H1 (cell line): ENCODE measurements at regions not wholly inside any gene's neighbourhood (a gene's known extent, or its start where the extent isn't known, plus 50 kb on each side); places are given as distances from the start of the nearest gene placed in this dataset.

Experiments
- CTCF ChIA-PET: fragments of 300-600 bp; sonication (Branson Sonifier 250); formaldehyde crosslinking; loops from one replicate; lab custom pipeline; 2021; ENCODE audit not compliant: partially characterized antibody; lab: Charles Lee
- POLR2A ChIA-PET: fragments of 300-600 bp; sonication (Branson Sonifier 250); formaldehyde crosslinking; loops from one replicate; lab custom pipeline; 2021; ENCODE audit warnings: inconsistent platforms; ENCODE audit not compliant: partially characterized antibody; lab: Charles Lee
- DNase-seq, 2 experiments: peaks; one replicate each; pipeline versions ENCODE4 v3.0.0 to v3.0.0-alpha.2; 2010 to 2022; ENCODE audit warnings: low spot score in 2 of 2, low read depth in 1 of 2, mixed read lengths in 1 of 2
- FAIRE-seq: peaks from 2 replicates; lab custom pipeline; 2011; peaks lifted over from hg19 to GRCh38; lab: Jason Lieb, UNC
- H2AFZ ChIP-seq: 2 replicates; pipeline ENCODE4 v1.8.1; 2012; ENCODE audit warnings: low read length, inconsistent platforms
- H2AK5ac ChIP-seq: 2 replicates; pipeline ENCODE4 v1.6.1; 2013; ENCODE audit warnings: low read depth, low read length
- H2BK120ac ChIP-seq: replicated peaks from 2 replicates; pipeline ENCODE3; 2013; ENCODE audit warnings: low read depth, low read length, inconsistent platforms
- H2BK12ac ChIP-seq: 2 replicates; pipeline ENCODE4 v1.6.1; 2013; ENCODE audit warnings: low read depth, low read length
- H2BK15ac ChIP-seq: 2 replicates; pipeline ENCODE4 v1.6.1; 2013; ENCODE audit warnings: low read length
- H2BK20ac ChIP-seq: 2 replicates; pipeline ENCODE4 v1.6.1; 2013; ENCODE audit warnings: low read length
- H2BK5ac ChIP-seq: 2 replicates; pipeline ENCODE4 v1.6.1; 2013; ENCODE audit warnings: low read depth, low read length
- H3K14ac ChIP-seq: 2 replicates; pipeline ENCODE4 v1.6.1; 2013; ENCODE audit warnings: inconsistent platforms; ENCODE audit not compliant: insufficient read length
- H3K18ac ChIP-seq: 2 replicates; pipeline ENCODE4 v1.6.1; 2013; ENCODE audit warnings: low read length; ENCODE audit errors: extremely low read depth
- H3K23ac ChIP-seq: 2 replicates; pipeline ENCODE4 v1.6.1; 2013; ENCODE audit warnings: inconsistent platforms; ENCODE audit not compliant: insufficient read length
- H3K23me2 ChIP-seq: 2 replicates; pipeline ENCODE4 v1.6.1; 2013; ENCODE audit warnings: low read depth, low read length
- H3K27ac ChIP-seq: 2 replicates; pipeline ENCODE4 v1.6.1; 2011; ENCODE audit warnings: low read depth, low read length, inconsistent platforms
- H3K27me3 ChIP-seq, 4 experiments: replicated peaks in 1 of 4; 1 replicate in 1 of 4; 2 replicates in 3 of 4; pipeline versions ENCODE4 v1.6.1 to v1.8.1; 2011 to 2013; ENCODE audit warnings: low read length in 3 of 4, mild to moderate bottlenecking in 3 of 4, inconsistent platforms in 2 of 4, mixed read lengths in 2 of 4, moderate library complexity in 1 of 4; ENCODE audit not compliant: control insufficient read depth in 3 of 4, insufficient read depth in 3 of 4; ENCODE audit errors: extremely low read depth in 1 of 4
- H3K36me3 ChIP-seq, 4 experiments: 2 replicates each; pipeline versions ENCODE4 v1.6.1 to v1.8.1; 2011 to 2013; ENCODE audit warnings: mild to moderate bottlenecking in 4 of 4, low read length in 3 of 4, moderate library complexity in 2 of 4, control low read depth in 1 of 4, inconsistent platforms in 1 of 4; ENCODE audit not compliant: insufficient read depth in 4 of 4, control insufficient read depth in 2 of 4
- H3K4ac ChIP-seq: replicated peaks from 2 replicates; pipeline ENCODE3; 2013; ENCODE audit warnings: low read length, low read depth, mixed read lengths, inconsistent platforms; ENCODE audit not compliant: insufficient read length
- H3K4me1 ChIP-seq, 4 experiments: replicated peaks in 1 of 4; 1 replicate in 1 of 4; 2 replicates in 3 of 4; pipeline versions ENCODE4 v1.6.1 to v1.8.1; 2011 to 2013; ENCODE audit warnings: low read length in 3 of 4, inconsistent platforms in 2 of 4, mixed read lengths in 1 of 4; ENCODE audit not compliant: insufficient read depth in 4 of 4, control insufficient read depth in 3 of 4
- H3K4me2 ChIP-seq, 2 experiments: 2 replicates each; pipeline versions ENCODE4 v1.6.1 to v1.8.1; 2011 to 2013; ENCODE audit warnings: low read depth in 2 of 2, low read length in 2 of 2, control low read depth in 1 of 2, inconsistent platforms in 1 of 2, mild to moderate bottlenecking in 1 of 2; ENCODE audit not compliant: insufficient read depth in 1 of 2
- H3K4me3 ChIP-seq, 4 experiments: fragments of 200-600, 300-600 bp in 1 of 4; sonication (generic), shearing (Covaris generic), sonication (Bioruptor Twin) in 1 of 4; 2 replicates each; pipeline versions ENCODE4 v1.5.1 to v1.8.1; 2011 to 2016; ENCODE audit warnings: low read length in 4 of 4, low read depth in 3 of 4, control low read depth in 2 of 4, inconsistent platforms in 2 of 4, mild to moderate bottlenecking in 2 of 4, mixed read lengths in 1 of 4, moderate library complexity in 1 of 4; ENCODE audit not compliant: insufficient read depth in 2 of 4; ENCODE audit errors: extremely low read depth in 1 of 4
- H3K56ac ChIP-seq: replicated peaks from 2 replicates; pipeline ENCODE3; 2013; ENCODE audit warnings: low read depth, mild to moderate bottlenecking, mixed read lengths, low read length, inconsistent platforms; ENCODE audit not compliant: insufficient read length
- H3K79me1 ChIP-seq: 2 replicates; pipeline ENCODE4 v1.6.1; 2013; ENCODE audit warnings: low read depth, low read length, control low read depth
- H3K79me2 ChIP-seq, 2 experiments: 2 replicates each; pipeline versions ENCODE4 v1.6.1 to v1.8.1; 2012 to 2013; ENCODE audit warnings: low read length in 2 of 2, mild to moderate bottlenecking in 2 of 2, inconsistent platforms in 1 of 2; ENCODE audit not compliant: insufficient read depth in 2 of 2, control insufficient read depth in 1 of 2
- H3K9ac ChIP-seq, 4 experiments: replicated peaks in 1 of 4; 1 replicate in 1 of 4; 2 replicates in 3 of 4; pipeline versions ENCODE4 v1.6.1 to v1.8.1; 2011 to 2013; ENCODE audit warnings: low read depth in 3 of 4, low read length in 3 of 4, control low read depth in 2 of 4, mild to moderate bottlenecking in 2 of 4, moderate library complexity in 2 of 4, inconsistent platforms in 1 of 4; ENCODE audit errors: extremely low read depth in 1 of 4
- H3K9me3 ChIP-seq, 2 experiments: 2 replicates each; pipeline versions ENCODE4 v1.6.1 to v1.8.1; 2012 to 2013; ENCODE audit warnings: mild to moderate bottlenecking in 2 of 2, moderate library complexity in 2 of 2, control low read depth in 1 of 2, inconsistent platforms in 1 of 2, low read depth in 1 of 2, low read length in 1 of 2, mixed read lengths in 1 of 2; ENCODE audit not compliant: insufficient read depth in 2 of 2
- H4K20me1 ChIP-seq, 2 experiments: replicated peaks in 1 of 2; 2 replicates each; pipeline versions ENCODE3 to v1.8.1; 2011 to 2013; ENCODE audit warnings: inconsistent platforms in 2 of 2, low read length in 2 of 2, mild to moderate bottlenecking in 1 of 2; ENCODE audit not compliant: insufficient read depth in 2 of 2, control insufficient read depth in 1 of 2
- H4K5ac ChIP-seq: 2 replicates; pipeline ENCODE4 v1.6.1; 2013; ENCODE audit warnings: low read length, low read depth, mixed read lengths, inconsistent platforms; ENCODE audit not compliant: insufficient read length
- H4K8ac ChIP-seq: 2 replicates; pipeline ENCODE4 v1.8.0; 2013; ENCODE audit warnings: mild to moderate bottlenecking, moderate library complexity, low read length, inconsistent platforms; ENCODE audit not compliant: insufficient read depth; ENCODE audit errors: extremely low read depth
- H4K91ac ChIP-seq: replicated peaks from 2 replicates; pipeline ENCODE3; 2013; ENCODE audit warnings: low read length, mixed read lengths, inconsistent platforms; ENCODE audit not compliant: insufficient read length
- ASH2L ChIP-seq: fragments of 200-600, 300-600 bp; sonication (generic); IDR thresholded peaks from one replicate; pipeline ENCODE4 v1.7.1; 2017; ENCODE audit warnings: low read length
- CHD1 ChIP-seq: IDR thresholded peaks from 2 replicates; pipeline ENCODE4 v1.6.1; 2012; ENCODE audit warnings: low read depth, low read length, improper control_type of control experiment
- EGR1 ChIP-seq: IDR thresholded peaks from 2 replicates; pipeline ENCODE4 v1.6.1; 2011; ENCODE audit warnings: low read depth, low read length, borderline replicate concordance
- KDM1A ChIP-seq: fragments of 200-600, 300-600 bp; sonication (generic); IDR thresholded peaks from 2 replicates; pipeline ENCODE4 v1.7.1; 2016; ENCODE audit warnings: mild to moderate bottlenecking, low read length, borderline replicate concordance
- MAFK ChIP-seq: IDR thresholded peaks from 2 replicates; pipeline ENCODE4 v1.6.1; 2012; ENCODE audit warnings: low read depth, mild to moderate bottlenecking, improper control_type of control experiment, low read length
- NANOG ChIP-seq: IDR thresholded peaks from 2 replicates; pipeline ENCODE4 v1.6.1; 2011; ENCODE audit warnings: low read length, low read depth, mild to moderate bottlenecking, inconsistent platforms; ENCODE audit not compliant: insufficient read depth, poor library complexity, severe bottlenecking
- SIN3A ChIP-seq, 2 experiments: IDR thresholded peaks in 1 of 2; conservative IDR thresholded peaks in 1 of 2; 2 replicates each; pipeline ENCODE4 v1.6.1; 2011 to 2012; ENCODE audit warnings: low read length in 2 of 2, improper control_type of control experiment in 1 of 2, low read depth in 1 of 2, mild to moderate bottlenecking in 1 of 2
- SIX5 ChIP-seq: IDR thresholded peaks from 2 replicates; pipeline ENCODE4 v1.6.1; 2011; ENCODE audit warnings: mild to moderate bottlenecking, low read depth, low read length
- SP4 ChIP-seq: IDR thresholded peaks from 2 replicates; pipeline ENCODE4 v1.6.1; 2012; ENCODE audit warnings: low read length, inconsistent platforms
- TEAD4 ChIP-seq: IDR thresholded peaks from 2 replicates; pipeline ENCODE4 v1.6.1; 2012; ENCODE audit warnings: low read depth, low read length, inconsistent platforms, mixed read lengths
- WGBS, 2 experiments: shearing (Covaris generic) in 1 of 2; methylation state at CpG; one replicate each; pipeline versions ENCODE4 v1.1.6 to v1.1.7; 2013 to 2015; ENCODE audit warnings: low lambda C conversion rate in 2 of 2, mixed read lengths in 2 of 2, inconsistent platforms in 1 of 2, low coverage in 1 of 2, missing lambda C conversion rate in 1 of 2; ENCODE audit not compliant: insufficient replicate concordance in 2 of 2, insufficient coverage in 1 of 2, insufficient read length in 1 of 2; ENCODE audit errors: extremely low coverage in 1 of 2, missing lambda C conversion rate in 1 of 2; 5-methylcytosine and 5-hydroxymethylcytosine counted together
- TF ChIP-seq, protein P1 (sequence below): IDR thresholded peaks from 2 replicates; pipeline ENCODE4 v1.6.1; 2011; ENCODE audit warnings: low read length, improper control_type of control experiment
- TF ChIP-seq, protein P2 (sequence below): IDR thresholded peaks from 2 replicates; pipeline ENCODE4 v1.6.1; 2011; ENCODE audit warnings: low read depth, mild to moderate bottlenecking, low read length; ENCODE audit not compliant: insufficient read depth

GRCh38 chr2:184530239-184530638 is 68.1 kb upstream of the ZNF804A start:
- TF ChIP-seq KDM1A, result no peak
- TF ChIP-seq, protein P1, sequence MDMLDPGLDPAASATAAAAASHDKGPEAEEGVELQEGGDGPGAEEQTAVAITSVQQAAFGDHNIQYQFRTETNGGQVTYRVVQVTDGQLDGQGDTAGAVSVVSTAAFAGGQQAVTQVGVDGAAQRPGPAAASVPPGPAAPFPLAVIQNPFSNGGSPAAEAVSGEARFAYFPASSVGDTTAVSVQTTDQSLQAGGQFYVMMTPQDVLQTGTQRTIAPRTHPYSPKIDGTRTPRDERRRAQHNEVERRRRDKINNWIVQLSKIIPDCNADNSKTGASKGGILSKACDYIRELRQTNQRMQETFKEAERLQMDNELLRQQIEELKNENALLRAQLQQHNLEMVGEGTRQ, result no peak
- TF ChIP-seq CHD1, result no peak
- TF ChIP-seq NANOG, result no peak
- TF ChIP-seq, protein P2, sequence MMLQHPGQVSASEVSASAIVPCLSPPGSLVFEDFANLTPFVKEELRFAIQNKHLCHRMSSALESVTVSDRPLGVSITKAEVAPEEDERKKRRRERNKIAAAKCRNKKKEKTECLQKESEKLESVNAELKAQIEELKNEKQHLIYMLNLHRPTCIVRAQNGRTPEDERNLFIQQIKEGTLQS, result no peak
- no peak for TF ChIP-seq MAFK
- TF ChIP-seq SP4, result no peak
- TF ChIP-seq ASH2L, result no peak
- TF ChIP-seq TEAD4, result no peak
- no peak for TF ChIP-seq SIN3A (conservative IDR thresholded peaks at IDR 0.05 in 1 of 2, IDR thresholded peaks at IDR 0.05 in 1 of 2; ENCODE audit: low read depth in 1 of 2, low read length in 2 of 2)
- TF ChIP-seq EGR1, result no peak
- TF ChIP-seq SIX5, result no peak
- Histone ChIP-seq H3K36me3 (no peaks in the 10 kb centered on the region; a peak in 1 of 8 replicates), H3K79me2 (no peaks in the 10 kb centered on the region), H3K18ac (no peak overlapping the region), H4K8ac (no peak overlapping the region), H4K20me1 (no peaks in the 10 kb centered on the region), H2BK120ac (no peak overlapping the region), H3K27ac (no peak overlapping the region; the same call in 1 of the 2 replicates), H3K23ac (no peak overlapping the region), H2BK12ac (no peak overlapping the region), H3K27me3 (no peaks in the 10 kb centered on the region), H3K4me2 (no peak overlapping the region), H3K23me2 (no peaks in the 10 kb centered on the region), H3K9me3 (peaks cover 22 to 23% of the 10 kb centered on the region in 2 experiments), H2AK5ac (no peak overlapping the region), H2AFZ (no peak overlapping the region), H4K5ac (no peak overlapping the region), H4K91ac (no peak overlapping the region), H3K4ac (no peak overlapping the region), H3K14ac (no peak overlapping the region), H3K79me1 (no peaks in the 10 kb centered on the region), H3K9ac (no peak overlapping the region), H2BK20ac (no peak overlapping the region), H2BK5ac (no peak overlapping the region), H3K4me3 (no peak overlapping the region), H3K4me1 (no peaks in the 10 kb centered on the region), H3K56ac (no peak overlapping the region), H2BK15ac (no peak overlapping the region)
- 90% methylated on average over 7 of the region's 7 CpGs; no CpG with 5 or more reads in 1 of the 2 experiments for WGBS, 2 experiments
- DNase-seq (no peak), FAIRE-seq (no peak)
- ChIA-PET CTCF (interaction anchor here (0.6 to 0.7 kb wide), 2 partner anchors 81 to 265 kb away, joined by 3 read pairs; no protein-coding TSS in a partner anchor), POLR2A (no interaction called here)
